HG02763 (cell line): ENCODE measurements at regions not wholly inside any gene's neighbourhood (a gene's known extent, or its start where the extent isn't known, plus 50 kb on each side); places are given as distances from the start of the nearest gene placed in this dataset.
"Not testable (repeated sequence)": the region's sequence is repeated elsewhere in the genome, so short reads cannot be mapped to it uniquely, and the experiment has no call there.

Experiments
- ATAC-seq: cut with Tn5 transposase; IDR thresholded peaks from one replicate; pipeline ENCODE4 v1.9.1; 2021; ENCODE audit warnings: mild to moderate bottlenecking, moderate library complexity; ENCODE audit not compliant: unreplicated experiment

GRCh38 chr5:131005963-131006684, 158.9 kb downstream of the HINT1 start:
- ATAC-seq: no peak

DNA sequence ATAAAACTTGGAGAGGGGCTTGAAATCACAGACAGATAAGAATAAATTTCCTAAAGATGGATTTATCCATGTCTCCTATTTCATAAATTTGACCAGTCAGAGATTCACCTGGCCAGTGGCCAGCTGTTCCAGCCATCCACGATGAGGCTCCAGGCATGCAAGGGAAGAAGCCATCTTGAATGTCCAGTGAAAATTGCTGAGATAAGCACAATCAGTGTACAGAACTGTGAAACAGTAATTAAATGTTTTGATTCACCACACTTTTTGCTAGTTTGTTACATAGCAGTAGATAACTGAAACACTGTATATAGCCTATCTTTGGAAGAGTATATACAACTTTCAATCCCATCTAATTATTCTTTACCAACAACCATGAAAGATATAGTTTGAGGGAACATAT, 163.5 kb downstream of the HINT1 start:
- ATAC-seq: no peak

DNA sequence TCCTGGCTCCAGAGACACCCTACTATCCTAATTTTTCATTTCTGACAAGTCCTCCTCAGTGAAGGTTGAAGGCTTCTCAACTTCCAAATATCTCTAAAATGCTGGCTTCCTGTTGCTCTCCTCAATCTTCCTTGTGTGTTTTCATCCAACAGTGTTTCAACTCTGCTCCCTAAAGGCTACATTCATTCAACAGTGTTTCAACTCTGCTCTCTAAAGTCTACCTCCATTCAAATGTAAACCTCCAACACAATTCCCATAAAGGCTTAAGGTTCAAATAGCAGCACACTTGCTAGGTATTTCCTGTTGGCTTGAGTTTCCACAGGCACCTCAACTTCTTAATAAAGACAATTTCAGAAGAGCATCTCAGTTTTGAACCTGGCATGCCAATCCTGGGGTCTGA, 164.8 kb downstream of the HINT1 start:
- ATAC-seq: no peak

- not testable (repeated sequence) for ATAC-seq
These were observed 168.3 kb downstream of the HINT1 start for GRCh38 chr5:130996720-130997119.

DNA sequence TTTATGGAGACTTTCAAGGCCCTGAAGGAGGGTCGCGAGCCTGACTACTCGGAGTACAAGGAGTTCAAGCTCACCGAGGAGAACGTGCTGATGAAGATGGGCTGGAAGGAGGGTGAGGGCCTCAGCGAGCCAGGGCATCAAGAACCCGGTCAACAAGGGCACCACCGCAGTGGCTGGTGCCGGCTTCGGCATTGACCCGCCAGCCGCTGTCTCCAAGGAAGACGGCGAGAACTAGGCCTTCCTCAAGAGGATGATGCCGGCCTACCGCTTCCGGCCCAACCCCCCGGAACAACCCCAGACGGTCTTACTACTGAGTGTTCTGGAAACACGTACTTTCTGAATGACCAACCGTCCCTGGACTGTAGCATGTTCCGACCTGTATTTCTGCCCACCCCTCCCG, 169.2 kb downstream of the HINT1 start:
- no peak for ATAC-seq

DNA sequence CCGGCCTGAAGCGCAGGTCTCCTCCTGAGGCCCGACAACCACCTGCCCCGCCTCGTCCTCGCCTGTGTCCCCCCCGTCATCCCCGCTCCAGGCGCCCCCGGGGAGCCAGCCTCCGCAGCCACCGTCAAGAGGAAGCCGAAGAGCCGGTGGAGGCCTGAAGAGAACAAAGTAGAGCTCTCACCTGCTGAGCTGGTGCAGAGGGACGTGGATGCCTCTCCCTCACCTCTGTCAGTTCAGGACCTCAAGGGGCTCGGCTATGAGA, 169.9 kb downstream of the HINT1 start:
- ATAC-seq: no peak

- no peak for ATAC-seq
These were observed 170.4 kb downstream of the HINT1 start for GRCh38 chr5:130994496-130995253.

DNA sequence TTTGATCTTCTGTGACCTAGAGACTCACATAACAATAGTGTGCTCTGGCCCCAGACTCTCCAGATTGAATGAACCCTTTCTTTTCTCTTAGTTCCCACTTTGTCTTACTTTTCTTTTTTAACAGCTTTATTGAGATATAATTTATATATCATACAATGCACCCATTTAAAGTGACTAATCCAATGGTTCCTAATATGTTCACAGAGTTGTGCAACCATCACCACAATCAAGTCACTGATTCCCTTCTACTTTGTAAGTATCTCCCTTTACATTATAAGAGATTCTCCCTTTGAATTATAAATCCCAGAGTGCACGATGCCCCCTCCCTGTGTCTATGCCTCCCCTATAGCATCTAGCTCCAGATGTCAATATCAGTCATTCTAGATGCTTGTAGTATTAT, 172.4 kb downstream of the HINT1 start:
- no peak for ATAC-seq

GRCh38 chr5:130992095-130992494, 173.0 kb downstream of the HINT1 start:
- ATAC-seq: no peak

GRCh38 chr5:130985776-130986175, 179.3 kb downstream of the HINT1 start:
- no peak for ATAC-seq

DNA sequence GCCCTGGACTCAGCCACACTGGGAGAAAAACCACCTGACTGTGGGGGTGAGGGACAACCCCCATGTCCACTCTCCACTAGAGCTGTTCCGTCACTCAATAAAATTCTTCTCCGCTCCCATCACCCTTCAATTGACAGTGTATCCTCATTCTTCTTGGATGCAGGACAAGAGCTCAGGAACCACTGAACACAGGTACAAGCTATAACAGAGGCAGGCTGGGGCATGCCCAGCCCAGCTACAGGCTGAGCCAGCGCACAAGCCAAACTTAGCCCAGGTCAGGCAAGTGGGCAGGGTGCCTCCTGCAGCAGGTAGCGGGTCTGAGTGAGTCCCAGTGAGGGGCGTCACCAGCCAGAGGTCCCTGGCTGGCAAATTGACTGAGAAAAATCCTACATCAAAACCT, 183.4 kb downstream of the HINT1 start:
- no peak for ATAC-seq

DNA sequence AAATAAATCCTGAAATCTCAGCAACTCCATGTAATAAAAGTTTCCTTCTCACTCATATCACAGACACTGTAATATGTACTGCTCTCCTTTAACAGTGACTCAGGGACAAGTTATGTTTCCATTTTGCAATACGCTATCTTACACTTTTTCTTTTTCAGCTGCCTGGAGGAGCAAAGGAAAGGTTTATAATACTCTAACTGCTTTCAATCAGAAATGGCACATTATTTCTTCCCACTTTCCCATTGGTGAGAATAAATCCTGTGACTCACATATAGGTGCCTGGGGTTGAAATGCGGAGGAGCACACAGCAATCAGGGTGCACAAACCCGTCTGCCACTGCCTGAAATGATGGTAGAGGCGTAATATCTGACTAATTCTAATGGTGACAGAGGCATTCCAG, 186.6 kb downstream of the HINT1 start:
- ATAC-seq: no peak

GRCh38 chr5:130976493-130976892, 188.6 kb downstream of the HINT1 start:
- no peak for ATAC-seq

DNA sequence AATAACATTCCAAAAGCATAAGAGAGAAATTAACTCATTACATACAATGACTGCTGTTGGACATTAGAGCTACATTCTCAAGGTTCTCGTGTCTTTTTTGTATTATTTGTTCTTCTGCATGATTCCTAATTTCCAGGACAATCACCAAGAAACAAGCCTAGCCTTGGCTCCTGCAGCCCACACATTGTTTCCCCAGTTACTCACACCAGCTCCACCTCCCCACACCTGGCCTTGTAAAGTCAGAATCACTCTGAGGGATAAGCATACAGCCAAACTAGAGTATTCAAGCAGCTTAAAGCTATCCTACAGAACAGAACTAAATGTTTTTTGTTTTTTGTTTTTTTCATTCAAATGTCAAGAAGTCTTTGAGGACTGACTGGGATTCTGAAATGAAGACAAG, 189.2 kb downstream of the HINT1 start:
- no peak for ATAC-seq

- no peak for ATAC-seq
These were observed 189.8 kb downstream of the HINT1 start for GRCh38 chr5:130975299-130975698.

GRCh38 chr5:130974021-130974683, 190.9 kb downstream of the HINT1 start:
- no peak for ATAC-seq

DNA sequence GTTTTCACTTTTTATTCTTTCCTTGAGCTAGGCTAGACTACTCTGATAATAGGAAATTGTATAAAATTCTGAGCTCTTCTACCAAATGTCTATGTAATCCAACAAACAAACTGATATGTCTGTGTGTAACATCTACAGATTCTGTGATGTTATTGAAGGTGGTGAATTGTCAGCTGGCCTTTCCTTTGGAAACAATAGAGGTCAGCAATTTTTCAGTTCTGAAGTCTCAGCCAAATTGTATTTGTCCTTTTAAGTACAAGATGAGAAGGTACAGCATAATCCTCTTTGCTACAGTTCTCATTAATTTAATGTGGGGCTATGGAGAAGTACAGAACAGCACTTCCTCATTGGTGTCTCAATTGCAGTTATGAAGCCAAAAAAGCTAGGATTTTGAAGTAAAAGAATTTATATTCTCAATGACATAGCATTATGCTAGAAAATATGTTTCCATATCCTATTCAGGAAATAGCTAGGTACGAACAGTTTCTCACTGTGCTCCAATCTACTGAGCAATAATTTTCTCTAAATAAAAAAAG, 198.0 kb downstream of the HINT1 start:
- ATAC-seq: no peak

- ATAC-seq: no peak
These were observed 199.1 kb downstream of the HINT1 start for GRCh38 chr5:130965920-130966319.

DNA sequence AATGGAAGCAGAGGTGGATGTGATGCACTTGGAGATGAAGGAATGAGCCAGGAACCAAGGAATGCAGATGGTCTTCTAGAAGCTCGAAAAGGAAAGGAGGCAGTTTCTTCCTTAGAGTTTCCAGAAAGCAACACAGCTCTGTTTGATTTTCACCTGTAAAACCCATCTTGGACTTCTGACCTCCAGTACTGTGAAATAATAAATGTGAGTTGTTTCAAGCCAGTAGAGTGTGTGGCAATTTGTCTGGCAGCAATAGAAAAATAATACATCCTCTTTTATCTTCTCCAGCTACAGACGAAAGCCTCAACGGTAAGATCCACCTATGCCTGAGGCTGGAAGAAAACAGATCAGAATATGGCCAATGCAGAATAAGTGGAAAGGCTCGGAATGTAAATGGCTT, 199.7 kb downstream of the HINT1 start:
- no peak for ATAC-seq

DNA sequence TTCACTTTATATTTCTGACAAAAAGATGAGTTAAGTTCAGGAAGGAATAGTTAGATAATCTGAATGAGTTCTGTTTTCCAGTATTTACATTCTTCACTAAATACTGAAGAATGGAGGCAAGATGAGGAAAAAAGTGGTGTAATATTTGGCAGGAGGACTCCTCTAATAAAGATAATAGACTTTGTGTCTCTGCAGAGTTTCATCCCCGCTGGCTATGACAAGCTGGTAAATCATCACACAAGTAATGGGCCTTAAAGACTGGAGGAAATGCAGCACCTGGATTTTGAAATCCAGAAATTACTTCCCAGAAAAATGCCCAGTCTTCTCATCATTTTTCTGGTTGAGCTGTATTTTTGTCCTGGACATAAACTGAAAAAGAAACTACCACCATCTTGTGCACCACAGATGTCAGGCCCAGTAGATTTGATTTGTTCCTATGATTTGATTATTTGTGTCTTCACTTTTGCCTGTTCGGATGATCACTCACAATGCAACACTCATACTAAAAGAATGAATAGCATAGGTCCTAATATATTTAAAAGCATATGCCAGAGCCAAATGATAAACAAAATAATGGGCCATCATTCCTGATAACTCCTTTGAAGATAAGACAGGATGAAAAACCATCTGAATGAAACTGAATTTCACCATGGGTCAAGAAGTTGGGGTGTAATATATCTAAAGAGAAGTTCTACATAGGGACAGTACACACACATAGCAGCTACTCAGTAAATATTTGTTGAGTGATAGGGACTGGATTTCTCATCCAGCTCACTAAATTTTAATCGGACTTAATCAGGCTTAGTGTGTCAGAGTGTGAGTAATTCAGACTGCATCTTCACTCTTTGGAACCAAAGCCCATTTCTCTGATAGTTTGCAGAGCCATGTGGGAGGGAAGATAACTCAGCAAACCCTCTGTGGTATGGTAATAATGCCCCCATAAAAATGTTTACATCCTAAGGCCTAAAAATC, 200.5 kb downstream of the HINT1 start:
- no peak for ATAC-seq

GRCh38 chr5:130963798-130964197, 201.3 kb downstream of the HINT1 start:
- ATAC-seq: no peak
